ENCODE measurements at regions not wholly inside any gene's neighbourhood (a gene's known extent, or its start where the extent isn't known, plus 50 kb on each side); places are given as distances from the start of the nearest gene placed in this dataset.

- TF ChIP-seq CTCF (IDR thresholded peaks at IDR 0.05) (no peak), POLR2A (IDR thresholded peaks at IDR 0.05) (no peak)
These were observed 693.3 kb downstream of the MED13L start for GRCh38 chr12:115584156-115584555.
